Aorta (tissue), 5 donors: ENCODE measurements at regions not wholly inside any gene's neighbourhood (a gene's known extent, or its start where the extent isn't known, plus 50 kb on each side); places are given as distances from the start of the nearest gene placed in this dataset.

Source experiments
- ATAC-seq: fragments of 200-7000 bp; cut with Tn5 transposase; one replicate; pipeline ENCODE4 v1.9.1; 2022; ENCODE audit warnings: moderate library complexity; ENCODE audit not compliant: low FRiP score
- DNase-seq, 2 donors: peaks; one replicate each; pipeline ENCODE4 v3.0.0-alpha.2; 2020
- H3K27ac ChIP-seq, 2 donors: one replicate each; pipeline ENCODE4 v1.5.1; 2013; ENCODE audit warnings: low read length in 2 of 2, mild to moderate bottlenecking in 2 of 2, moderate library complexity in 2 of 2, control low read depth in 1 of 2, inconsistent platforms in 1 of 2, low read depth in 1 of 2
- H3K27me3 ChIP-seq, 2 donors: one replicate each; pipeline ENCODE4 v1.6.1; 2013; ENCODE audit warnings: control low read depth in 1 of 2, low read length in 1 of 2, mild to moderate bottlenecking in 1 of 2, moderate library complexity in 1 of 2; ENCODE audit not compliant: insufficient read depth in 2 of 2, control insufficient read depth in 1 of 2
- H3K36me3 ChIP-seq, 2 donors: one replicate each; pipeline ENCODE4 v1.6.1; 2013; ENCODE audit warnings: control low read depth in 1 of 2, low read length in 1 of 2, mild to moderate bottlenecking in 1 of 2; ENCODE audit not compliant: insufficient read depth in 2 of 2, control insufficient read depth in 1 of 2
- H3K4me1 ChIP-seq, 2 donors: one replicate each; pipeline ENCODE4 v1.6.1; 2013; ENCODE audit warnings: low read length in 2 of 2, control low read depth in 1 of 2, mild to moderate bottlenecking in 1 of 2, moderate library complexity in 1 of 2; ENCODE audit not compliant: insufficient read depth in 2 of 2, control insufficient read depth in 1 of 2
- H3K4me3 ChIP-seq, 2 donors: one replicate each; pipeline ENCODE4 v1.5.1; 2013; ENCODE audit warnings: low read length in 2 of 2, control low read depth in 1 of 2, mild to moderate bottlenecking in 1 of 2
- H3K9me3 ChIP-seq: one replicate; pipeline ENCODE4 v1.6.1; 2013; ENCODE audit warnings: mild to moderate bottlenecking, low read length; ENCODE audit not compliant: control insufficient read depth
- WGBS, 2 donors: extraction: QIAGEN DNeasy Blood & Tissue Kit; methylation state at CpG; one replicate each; pipeline ENCODE4 v1.1.7; 2013; 5-methylcytosine and 5-hydroxymethylcytosine counted together
- intact Hi-C, 2 donors: fragments of 100-400 bp; cut with DNase I; formaldehyde crosslinking; loops; one replicate each; pipeline versions ENCODE4 v1.14.2 to v1.15.0; 2022
- donor health status: healthy with polysubstance abuse.
- donor health status: Bipolar disorder and iron deficiency.
- donor health status: DM: no; HTN: no; CAD: no.
- donor health status: DM: no; HTN: no; CAD: no.
- donor health status: DM: yes; HTN: yes; CAD: no.

- H3K27me3 ChIP-seq, result peaks cover 0 to 2% of the 10 kb centered on the region in 2 donors
- H3K27ac ChIP-seq, result no peak overlapping the region
- DNase-seq (no peak), ATAC-seq (no peak)
- H3K36me3 ChIP-seq, result no peaks in the 10 kb centered on the region
- peaks cover 2% of the 10 kb centered on the region for H3K9me3 ChIP-seq
- H3K4me3 ChIP-seq, result no peak overlapping the region
- WGBS, 2 donors, result 64 to 67% methylated on average over 2 of the region's 2 CpGs
- no peaks in the 10 kb centered on the region for H3K4me1 ChIP-seq
- intact Hi-C loops, result no loop called here
Measured at GRCh38 chr2:4695281-4695861, 992.0 kb downstream of the DCDC2C start.

GRCh38 chr2:4715065-4715464 is 977.1 kb upstream of the SOX11 start:
- H3K27ac ChIP-seq, result no peak overlapping the region
- no peaks in the 10 kb centered on the region for H3K27me3 ChIP-seq
- no peaks in the 10 kb centered on the region for H3K36me3 ChIP-seq
- no peaks in the 10 kb centered on the region for H3K4me1 ChIP-seq
- ATAC-seq (no peak), DNase-seq (no peak)
- WGBS, 2 donors, result 67 to 68% methylated on average over 2 of the region's 2 CpGs
- no peak overlapping the region for H3K4me3 ChIP-seq
- intact Hi-C loops, result no loop called here
- peaks cover 1% of the 10 kb centered on the region for H3K9me3 ChIP-seq

GRCh38 chr2:4718777-4719176 is 973.4 kb upstream of the SOX11 start:
- WGBS, 2 donors, result 88 to 91% methylated on average over 4 of the region's 4 CpGs
- Histone ChIP-seq H3K9me3 (no peaks in the 10 kb centered on the region), H3K4me1 (no peaks in the 10 kb centered on the region), H3K36me3 (no peaks in the 10 kb centered on the region), H3K27ac (no peak overlapping the region), H3K4me3 (no peak overlapping the region), H3K27me3 (no peaks in the 10 kb centered on the region)
- DNase-seq, result no peak
- ATAC-seq, result no peak
- intact Hi-C loops, result no loop called here

DNA sequence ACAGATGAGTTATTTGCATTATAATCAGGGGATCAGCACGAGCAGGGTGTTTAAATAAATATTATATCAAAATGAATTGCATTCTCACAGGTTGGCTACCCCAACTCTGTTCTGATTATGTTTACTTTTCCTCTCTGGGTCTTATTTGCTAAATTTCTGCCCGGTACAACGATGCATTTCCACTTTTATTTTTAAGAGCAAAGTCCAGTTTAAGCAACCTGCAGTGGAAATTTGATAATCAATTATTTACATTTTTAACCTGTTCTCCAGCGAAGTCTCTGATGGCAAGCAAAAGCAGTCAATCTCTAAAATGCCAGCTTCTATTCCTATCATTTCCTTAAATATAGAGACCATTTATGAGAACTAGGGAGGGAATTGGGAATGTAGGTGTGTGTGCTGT is 966.6 kb upstream of the SOX11 start:
- DNase-seq (no peak), ATAC-seq (no peak)
- no peak overlapping the region for H3K4me3 ChIP-seq
- no peaks in the 10 kb centered on the region for H3K4me1 ChIP-seq
- 79 to 87% methylated on average over 4 of the region's 4 CpGs for WGBS, 2 donors
- no peak overlapping the region for H3K27ac ChIP-seq
- no peaks in the 10 kb centered on the region for H3K36me3 ChIP-seq
- H3K27me3 ChIP-seq, result no peaks in the 10 kb centered on the region
- intact Hi-C loops, result no loop called here
- no peaks in the 10 kb centered on the region for H3K9me3 ChIP-seq

- ATAC-seq (no peak), DNase-seq (no peak)
- 84 to 91% methylated on average over 2 of the region's 2 CpGs for whole genome bisulfite sequencing, 2 donors
- no peaks in the 10 kb centered on the region for H3K4me1 ChIP-seq
- intact Hi-C loops, result no loop called here
- H3K27ac ChIP-seq, result no peak overlapping the region
- no peaks in the 10 kb centered on the region for H3K27me3 ChIP-seq
- no peaks in the 10 kb centered on the region for H3K36me3 ChIP-seq
- H3K4me3 ChIP-seq, result no peak overlapping the region
- H3K9me3 ChIP-seq, result no peaks in the 10 kb centered on the region
Measured at GRCh38 chr2:4732560-4732959, 959.6 kb upstream of the SOX11 start.

DNA sequence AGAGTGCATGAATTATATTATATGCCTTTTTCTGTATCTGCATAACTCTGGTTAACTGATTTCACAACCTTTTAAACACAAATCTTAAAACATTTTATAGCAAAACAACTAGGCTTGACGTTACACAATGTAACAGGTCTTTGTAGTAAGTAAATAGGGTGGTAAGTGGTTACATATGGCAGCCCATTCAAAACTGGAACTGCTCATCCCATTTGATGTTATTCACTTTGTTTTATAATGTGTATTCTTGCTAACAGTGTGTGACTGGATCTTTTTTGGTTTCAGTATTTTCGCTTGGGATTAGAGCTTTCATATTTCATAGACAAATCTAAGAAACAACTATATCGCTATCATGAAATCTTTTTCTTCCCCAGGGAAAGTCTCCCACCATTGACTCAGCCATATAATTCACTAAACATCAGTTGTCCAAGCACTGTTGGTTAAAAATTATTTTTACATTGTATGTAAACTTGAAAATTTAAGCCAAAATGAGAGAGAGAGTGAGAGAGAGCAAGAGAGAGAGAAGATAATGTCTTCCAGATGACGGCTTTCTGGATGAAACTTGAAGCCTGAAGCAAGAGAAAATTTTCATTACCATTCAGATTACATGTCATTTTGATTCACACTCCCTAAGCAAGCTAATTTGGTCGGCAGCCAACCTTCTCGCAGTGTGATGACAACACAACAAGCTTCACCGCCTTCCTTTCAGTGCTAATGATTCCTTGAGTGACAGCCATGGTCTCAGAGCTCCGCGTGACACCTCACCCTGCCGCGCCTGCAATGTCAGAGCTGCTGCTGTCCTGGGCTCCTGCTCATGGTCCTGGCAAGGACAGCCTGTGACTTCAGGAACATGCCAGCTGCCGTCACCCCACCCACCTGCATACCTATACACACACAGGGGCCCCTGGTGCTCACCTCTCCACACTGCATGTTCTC is 946.9 kb upstream of the SOX11 start:
- 23 to 45% methylated on average over 12 of the region's 12 CpGs for WGBS, 2 donors
- Histone ChIP-seq H3K9me3 (no peaks in the 10 kb centered on the region), H3K27ac (no peak overlapping the region), H3K4me3 (no peak overlapping the region), H3K4me1 (no peaks in the 10 kb centered on the region), H3K27me3 (no peaks in the 10 kb centered on the region), H3K36me3 (no peaks in the 10 kb centered on the region)
- DNase-seq (no peak), ATAC-seq (no peak)
- intact Hi-C loops, result no loop called here

DNA sequence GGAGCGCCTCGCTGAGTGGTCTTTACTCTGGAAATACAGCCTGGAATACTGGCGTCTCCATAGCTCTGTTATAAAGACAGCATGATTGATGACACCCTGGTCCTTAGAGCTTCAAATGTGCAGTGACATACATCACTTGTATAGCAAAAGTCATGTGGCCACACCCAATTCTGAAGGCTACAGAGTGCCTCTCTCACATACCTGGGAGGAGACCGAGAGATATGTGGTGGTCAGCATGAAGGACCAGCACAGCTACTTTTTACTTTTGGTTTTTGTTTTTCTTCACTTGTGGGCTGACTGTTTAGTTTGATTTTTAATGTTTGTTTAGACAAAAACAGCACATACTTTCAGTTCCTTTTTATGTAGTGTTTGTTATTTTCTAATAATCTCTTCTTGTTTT is 938.5 kb upstream of the SOX11 start:
- DNase-seq, result no peak
- no peak for ATAC-seq

GRCh38 chr2:4762951-4763376 is 929.2 kb upstream of the SOX11 start:
- Histone ChIP-seq H3K4me1 (no peaks in the 10 kb centered on the region), H3K4me3 (no peak overlapping the region)
- WGBS, 2 donors, result 3% methylated on average over 4 of the region's 4 CpGs

More for the DNA sequence above, 938.5 kb upstream of the SOX11 start:
- H3K9me3 ChIP-seq, result no peaks in the 10 kb centered on the region
- WGBS, 2 donors, result 56 to 69% methylated on average over 4 of the region's 4 CpGs
- H3K4me1 ChIP-seq, result no peaks in the 10 kb centered on the region
- H3K27ac ChIP-seq, result no peak overlapping the region
- no peak overlapping the region for H3K4me3 ChIP-seq
- H3K36me3 ChIP-seq, result no peaks in the 10 kb centered on the region
- no peaks in the 10 kb centered on the region for H3K27me3 ChIP-seq
- intact Hi-C loops, result no loop called here

More at GRCh38 chr2:4762951-4763376, 929.2 kb upstream of the SOX11 start:
- Histone ChIP-seq H3K27ac (no peak overlapping the region), H3K36me3 (no peaks in the 10 kb centered on the region), H3K9me3 (no peaks in the 10 kb centered on the region), H3K27me3 (no peaks in the 10 kb centered on the region)
- no peak for ATAC-seq
- no peak for DNase-seq
- intact Hi-C loops, result no loop called here
